Uterus (tissue), 2 donors: ENCODE measurements at regions not wholly inside any gene's neighbourhood (a gene's known extent, or its start where the extent isn't known, plus 50 kb on each side); places are given as distances from the start of the nearest gene placed in this dataset.

Experiments
- POLR2A ChIP-seq, 2 donors: fragments of 450-650 bp; IDR thresholded peaks; one replicate each; pipeline ENCODE4 v1.6.1; 2016; ENCODE audit warnings: antibody characterized with exemption in 2 of 2, mild to moderate bottlenecking in 1 of 2, moderate library complexity in 1 of 2
- TF ChIP-seq, protein P1 (sequence below), 4 experiments: fragments of 200-600 bp in 2 of 4; fragments of 450-650 bp in 2 of 4; sonication (generic) in 2 of 4; IDR thresholded peaks; one replicate each; pipeline ENCODE4 v1.5.1; 2016 to 2019; ENCODE audit warnings: antibody characterized with exemption in 4 of 4, mild to moderate bottlenecking in 2 of 4, moderate library complexity in 1 of 4

DNA sequence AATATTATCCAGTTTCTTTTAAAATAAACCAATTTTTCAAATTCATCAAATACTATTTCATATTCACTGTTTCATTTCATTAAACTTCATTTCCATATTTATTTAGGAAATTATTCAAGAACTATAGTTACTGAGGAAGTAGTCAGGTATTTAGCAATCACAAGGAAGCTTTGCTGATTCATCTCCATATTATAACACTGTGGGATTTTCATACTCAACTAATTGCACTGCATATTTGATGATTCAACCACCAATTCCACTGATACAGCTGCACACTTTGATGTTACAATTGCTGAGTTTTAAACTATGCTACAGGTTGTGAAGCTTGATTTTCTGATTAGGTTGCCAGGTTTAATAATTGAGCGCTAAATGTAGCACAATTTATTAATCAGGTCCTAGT is 556.8 kb upstream of the SLITRK1 start:
- TF ChIP-seq POLR2A (IDR thresholded peaks at IDR 0.05): no peak
- TF ChIP-seq, protein P1, sequence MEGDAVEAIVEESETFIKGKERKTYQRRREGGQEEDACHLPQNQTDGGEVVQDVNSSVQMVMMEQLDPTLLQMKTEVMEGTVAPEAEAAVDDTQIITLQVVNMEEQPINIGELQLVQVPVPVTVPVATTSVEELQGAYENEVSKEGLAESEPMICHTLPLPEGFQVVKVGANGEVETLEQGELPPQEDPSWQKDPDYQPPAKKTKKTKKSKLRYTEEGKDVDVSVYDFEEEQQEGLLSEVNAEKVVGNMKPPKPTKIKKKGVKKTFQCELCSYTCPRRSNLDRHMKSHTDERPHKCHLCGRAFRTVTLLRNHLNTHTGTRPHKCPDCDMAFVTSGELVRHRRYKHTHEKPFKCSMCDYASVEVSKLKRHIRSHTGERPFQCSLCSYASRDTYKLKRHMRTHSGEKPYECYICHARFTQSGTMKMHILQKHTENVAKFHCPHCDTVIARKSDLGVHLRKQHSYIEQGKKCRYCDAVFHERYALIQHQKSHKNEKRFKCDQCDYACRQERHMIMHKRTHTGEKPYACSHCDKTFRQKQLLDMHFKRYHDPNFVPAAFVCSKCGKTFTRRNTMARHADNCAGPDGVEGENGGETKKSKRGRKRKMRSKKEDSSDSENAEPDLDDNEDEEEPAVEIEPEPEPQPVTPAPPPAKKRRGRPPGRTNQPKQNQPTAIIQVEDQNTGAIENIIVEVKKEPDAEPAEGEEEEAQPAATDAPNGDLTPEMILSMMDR (IDR thresholded peaks at IDR 0.05): no peak
